Calu3 (cell line): ENCODE measurements at regions not wholly inside any gene's neighbourhood (a gene's known extent, or its start where the extent isn't known, plus 50 kb on each side); places are given as distances from the start of the nearest gene placed in this dataset.
"Not testable (repeated sequence)": the region's sequence is repeated elsewhere in the genome, so short reads cannot be mapped to it uniquely, and the experiment has no call there.

Source experiments
- BruUV-seq: library from RNA; stranded (reverse); fragments of 400-500 nt; replicated peaks from 2 replicates; lab custom pipeline; 2021; lab: Mats Ljungman, UMichigan
- CTCF ChIA-PET: fragments of 300-600 bp; sonication (Branson Sonifier 250); formaldehyde crosslinking; loops from one replicate; lab custom pipeline; 2022; ENCODE audit warnings: antibody characterized with exemption; lab: Charles Lee
- DNase-seq: peaks from one replicate; pipeline ENCODE4 v3.0.0; 2022
- H3K27ac Mint-ChIP-seq: one replicate; pipeline ENCODE4 v1.8.0; 2022; ENCODE audit warnings: mixed read lengths; ENCODE audit not compliant: unreplicated experiment
- H3K27me3 Mint-ChIP-seq: one replicate; pipeline ENCODE4 v1.8.0; 2022; ENCODE audit warnings: mixed read lengths; ENCODE audit not compliant: unreplicated experiment
- H3K36me3 Mint-ChIP-seq: one replicate; pipeline ENCODE4 v1.8.0; 2022; ENCODE audit warnings: mild to moderate bottlenecking, moderate library complexity, mixed read lengths; ENCODE audit not compliant: insufficient read depth, unreplicated experiment
- H3K4me1 Mint-ChIP-seq: one replicate; pipeline ENCODE4 v1.8.0; 2022; ENCODE audit warnings: mild to moderate bottlenecking, low read depth, mixed read lengths; ENCODE audit not compliant: unreplicated experiment
- H3K4me3 Mint-ChIP-seq: one replicate; pipeline ENCODE4 v1.8.0; 2022; ENCODE audit warnings: mild to moderate bottlenecking, low read depth, moderate library complexity, mixed read lengths; ENCODE audit not compliant: unreplicated experiment
- H3K9me3 Mint-ChIP-seq: one replicate; pipeline ENCODE4 v1.8.0; 2022; ENCODE audit warnings: low read depth, mixed read lengths; ENCODE audit not compliant: unreplicated experiment
- intact Hi-C: fragments of 100-400 bp; cut with micrococcal nuclease; formaldehyde crosslinking; loops from one replicate; pipeline ENCODE4 v1.10.0; 2022; ENCODE audit not compliant: unreplicated experiment
- TF ChIP-seq, protein P1 (sequence below): fragments of 200-600 bp; IDR thresholded peaks from one replicate; pipeline ENCODE4 v1.8.0; 2022; ENCODE audit warnings: antibody characterized with exemption; ENCODE audit not compliant: unreplicated experiment

DNA sequence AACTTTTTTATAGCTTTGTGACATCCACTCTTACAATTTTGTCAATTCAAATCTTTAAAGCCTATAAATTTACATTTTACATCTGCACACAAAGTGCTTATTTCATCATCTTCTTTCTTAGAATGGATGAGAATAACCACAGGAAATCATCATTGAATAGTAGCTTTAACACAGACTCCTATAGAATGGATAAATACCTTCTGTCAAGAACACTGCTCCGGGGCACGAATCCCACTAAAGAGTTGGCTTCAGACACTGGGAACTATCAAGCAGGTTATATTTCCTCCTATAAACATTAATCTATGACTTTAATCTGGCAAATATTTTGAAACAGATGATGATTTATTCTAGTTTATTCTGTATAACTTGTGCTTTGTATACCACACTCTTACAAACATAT is 269.7 kb upstream of the TPK1 start:
- TF ChIP-seq, protein P1, sequence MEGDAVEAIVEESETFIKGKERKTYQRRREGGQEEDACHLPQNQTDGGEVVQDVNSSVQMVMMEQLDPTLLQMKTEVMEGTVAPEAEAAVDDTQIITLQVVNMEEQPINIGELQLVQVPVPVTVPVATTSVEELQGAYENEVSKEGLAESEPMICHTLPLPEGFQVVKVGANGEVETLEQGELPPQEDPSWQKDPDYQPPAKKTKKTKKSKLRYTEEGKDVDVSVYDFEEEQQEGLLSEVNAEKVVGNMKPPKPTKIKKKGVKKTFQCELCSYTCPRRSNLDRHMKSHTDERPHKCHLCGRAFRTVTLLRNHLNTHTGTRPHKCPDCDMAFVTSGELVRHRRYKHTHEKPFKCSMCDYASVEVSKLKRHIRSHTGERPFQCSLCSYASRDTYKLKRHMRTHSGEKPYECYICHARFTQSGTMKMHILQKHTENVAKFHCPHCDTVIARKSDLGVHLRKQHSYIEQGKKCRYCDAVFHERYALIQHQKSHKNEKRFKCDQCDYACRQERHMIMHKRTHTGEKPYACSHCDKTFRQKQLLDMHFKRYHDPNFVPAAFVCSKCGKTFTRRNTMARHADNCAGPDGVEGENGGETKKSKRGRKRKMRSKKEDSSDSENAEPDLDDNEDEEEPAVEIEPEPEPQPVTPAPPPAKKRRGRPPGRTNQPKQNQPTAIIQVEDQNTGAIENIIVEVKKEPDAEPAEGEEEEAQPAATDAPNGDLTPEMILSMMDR, result no peak
- peaks cover 10% of the 10 kb centered on the region for H3K9me3 Mint-ChIP-seq
- H3K27me3 Mint-ChIP-seq, result no peaks in the 10 kb centered on the region
- no peak overlapping the region for H3K27ac Mint-ChIP-seq
- DNase-seq, result no peak
- CTCF ChIA-PET, result no interaction called here
- intact Hi-C loops, result no loop called here
- no peak overlapping the region for H3K4me3 Mint-ChIP-seq
- no peaks in the 10 kb centered on the region for H3K4me1 Mint-ChIP-seq
- BruUV-seq, result no TSS peak
- no peaks in the 10 kb centered on the region for H3K36me3 Mint-ChIP-seq

DNA sequence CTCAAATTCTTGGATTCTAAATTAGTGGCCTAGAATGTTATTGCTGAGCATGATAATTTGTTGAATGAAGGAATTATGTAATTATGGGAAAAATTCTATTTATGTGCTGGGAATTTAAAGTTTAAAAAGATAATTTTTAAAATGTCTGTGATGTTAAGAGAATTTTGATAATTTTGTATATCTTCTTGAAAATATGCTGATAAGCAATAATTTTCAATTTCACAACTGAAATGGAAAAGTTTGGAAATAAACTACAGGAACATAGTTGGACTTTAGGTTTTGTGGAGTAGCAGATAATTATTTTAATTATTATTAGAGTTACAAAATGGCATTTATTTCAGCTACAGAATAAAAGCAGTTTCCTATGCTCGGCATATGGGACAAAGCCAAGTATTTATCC is 268.5 kb upstream of the TPK1 start:
- no peak for DNase-seq
- no peaks in the 10 kb centered on the region for H3K36me3 Mint-ChIP-seq
- peaks cover 10% of the 10 kb centered on the region for H3K9me3 Mint-ChIP-seq
- CTCF ChIA-PET, result no interaction called here
- H3K27me3 Mint-ChIP-seq, result no peaks in the 10 kb centered on the region
- TF ChIP-seq, protein P1, result no peak
- no peak overlapping the region for H3K27ac Mint-ChIP-seq
- no peaks in the 10 kb centered on the region for H3K4me1 Mint-ChIP-seq
- no peak overlapping the region for H3K4me3 Mint-ChIP-seq
- intact Hi-C loops, result no loop called here
- BruUV-seq, result no TSS peak

DNA sequence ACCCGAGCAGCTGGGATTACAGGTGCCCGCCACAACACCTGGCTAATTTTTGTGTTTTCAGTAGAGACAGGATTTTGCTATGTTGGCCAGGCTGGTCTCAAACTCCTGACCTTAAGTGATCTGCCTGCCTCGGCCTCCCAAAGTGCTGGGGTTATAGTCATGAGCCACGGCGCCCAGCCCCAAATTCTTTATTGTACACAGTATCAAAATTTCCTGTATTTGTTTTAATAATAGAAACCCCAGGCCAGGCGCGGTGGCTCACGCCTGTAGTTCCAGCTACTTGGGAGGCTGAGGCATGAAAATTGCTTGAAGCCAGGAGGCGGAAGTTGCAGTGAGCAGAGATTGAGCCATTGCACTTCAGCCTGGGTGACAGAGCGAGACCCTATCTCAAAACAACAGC is 266.3 kb upstream of the TPK1 start:
- H3K36me3 Mint-ChIP-seq, CTCF ChIA-PET, BruUV-seq, H3K27me3 Mint-ChIP-seq, H3K4me3 Mint-ChIP-seq, DNase-seq, H3K27ac Mint-ChIP-seq, H3K4me1 Mint-ChIP-seq, intact Hi-C loops: not testable (repeated sequence)
- peaks cover 10% of the 10 kb centered on the region for H3K9me3 Mint-ChIP-seq

DNA sequence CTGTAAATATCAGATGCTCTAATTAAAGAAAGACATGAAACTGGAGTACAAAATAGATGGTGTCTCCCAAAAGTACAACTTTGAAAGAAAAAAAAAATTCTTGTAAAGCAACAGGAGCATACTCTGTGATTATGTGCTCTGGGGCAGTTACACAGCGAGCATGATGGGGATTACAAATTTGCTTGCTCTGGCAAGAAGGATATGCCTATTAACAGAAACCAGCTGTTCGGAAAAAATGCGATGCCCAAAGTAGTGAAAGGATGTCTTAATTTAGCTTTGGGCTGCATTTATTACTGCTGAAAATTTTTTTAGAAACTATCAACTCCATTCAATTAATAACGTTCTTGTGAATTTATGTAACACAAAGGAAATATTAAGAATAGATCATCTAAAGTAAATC is 256.9 kb upstream of the TPK1 start:
- no TSS peak for BruUV-seq
- TF ChIP-seq, protein P1, result no peak
- Mint-ChIP-seq H3K4me3 (no peak overlapping the region), H3K27me3 (no peaks in the 10 kb centered on the region), H3K27ac (no peak overlapping the region), H3K4me1 (no peaks in the 10 kb centered on the region), H3K36me3 (no peaks in the 10 kb centered on the region), H3K9me3 (peaks cover 14% of the 10 kb centered on the region)
- CTCF ChIA-PET, result no interaction called here
- DNase-seq, result no peak
- intact Hi-C loops, result no loop called here

DNA sequence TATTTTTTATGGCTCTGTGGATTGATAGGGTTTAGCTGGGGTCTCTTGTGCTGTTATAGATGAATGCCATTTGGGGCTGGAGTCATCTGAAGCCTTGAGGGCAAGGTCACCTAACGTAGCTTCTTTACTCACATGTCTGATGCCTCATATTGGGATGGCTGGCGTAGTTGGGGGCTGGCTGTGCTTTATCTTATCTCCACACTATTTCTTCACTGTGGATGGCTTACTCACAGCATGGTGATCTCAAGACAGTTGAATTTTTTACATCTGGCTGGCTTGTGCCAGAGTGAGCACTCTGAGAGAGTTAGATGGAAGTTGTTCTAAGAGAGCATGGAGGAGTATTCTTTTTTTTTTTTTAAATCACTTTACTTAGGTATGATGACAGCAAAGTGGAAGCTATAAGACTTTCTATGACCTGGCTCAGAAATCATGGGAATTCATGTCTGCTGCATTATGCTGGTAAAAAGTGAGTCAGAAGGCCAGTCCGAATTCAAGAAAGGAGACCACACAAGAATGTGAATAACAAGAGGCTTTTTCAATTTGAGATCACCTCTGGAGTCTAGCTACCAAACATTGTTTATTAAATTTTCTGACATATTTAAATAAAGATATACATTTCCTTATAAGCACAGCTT is 252.4 kb upstream of the TPK1 start:
- Mint-ChIP-seq H3K4me1 (no peaks in the 10 kb centered on the region), H3K9me3 (peaks cover 10% of the 10 kb centered on the region), H3K27ac (no peak overlapping the region), H3K27me3 (no peaks in the 10 kb centered on the region), H3K36me3 (no peaks in the 10 kb centered on the region), H3K4me3 (no peak overlapping the region)
- CTCF ChIA-PET, result no interaction called here
- BruUV-seq, result no TSS peak
- no peak for DNase-seq
- intact Hi-C loops, result no loop called here
- TF ChIP-seq, protein P1, result no peak
